HG02981 (cell line): ENCODE measurements at regions not wholly inside any gene's neighbourhood (a gene's known extent, or its start where the extent isn't known, plus 50 kb on each side); places are given as distances from the start of the nearest gene placed in this dataset.
A peak's percentile ranks its signal among the peaks of the same experiment; 100 is the strongest.
"Not testable (repeated sequence)": the region's sequence is repeated elsewhere in the genome, so short reads cannot be mapped to it uniquely, and the experiment has no call there.

Source experiments
- ATAC-seq: cut with Tn5 transposase; IDR thresholded peaks from one replicate; pipeline ENCODE4 v1.9.1; 2021; ENCODE audit warnings: mild to moderate bottlenecking, moderate library complexity; ENCODE audit not compliant: unreplicated experiment

- ATAC-seq: peak; percentile 67
Observed at GRCh38 chr10:80855348-80855971, 317.8 kb downstream of the SH2D4B start.

GRCh38 chr10:80856186-80856585 lies 318.5 kb downstream of the SH2D4B start:
- ATAC-seq: no peak

GRCh38 chr10:80859279-80859678 lies 321.6 kb downstream of the SH2D4B start:
- not testable (repeated sequence) for ATAC-seq

GRCh38 chr10:80860719-80861118 lies 323.0 kb downstream of the SH2D4B start:
- ATAC-seq: no peak

- no peak for ATAC-seq
Observed at GRCh38 chr10:80861882-80862281, 324.2 kb downstream of the SH2D4B start.

- peak; percentile 79 for ATAC-seq
Observed at GRCh38 chr10:80870282-80870681, 332.6 kb downstream of the SH2D4B start.

GRCh38 chr10:80871083-80871482 lies 333.4 kb downstream of the SH2D4B start:
- peak; percentile 64 for ATAC-seq

GRCh38 chr10:80878330-80878729 lies 340.6 kb downstream of the SH2D4B start:
- ATAC-seq: no peak

- no peak for ATAC-seq
Observed at GRCh38 chr10:80890146-80890545, 352.4 kb downstream of the SH2D4B start.

- ATAC-seq: no peak
Observed at GRCh38 chr10:80893256-80893655, 355.6 kb downstream of the SH2D4B start.

GRCh38 chr10:80894311-80894791 lies 356.6 kb downstream of the SH2D4B start:
- no peak for ATAC-seq

GRCh38 chr10:80894797-80895467 lies 357.2 kb downstream of the SH2D4B start:
- ATAC-seq: no peak

- ATAC-seq: no peak
Observed at GRCh38 chr10:80896076-80896475, 358.4 kb downstream of the SH2D4B start.

GRCh38 chr10:80896959-80897358 lies 359.3 kb downstream of the SH2D4B start:
- no peak for ATAC-seq

- no peak for ATAC-seq
Observed at GRCh38 chr10:80900661-80901060, 363.0 kb downstream of the SH2D4B start.

- ATAC-seq: no peak
Observed at GRCh38 chr10:80908611-80909010, 370.9 kb downstream of the SH2D4B start.

GRCh38 chr10:80909254-80909653 lies 371.6 kb downstream of the SH2D4B start:
- no peak for ATAC-seq

GRCh38 chr10:80917636-80918035 lies 379.9 kb downstream of the SH2D4B start:
- no peak for ATAC-seq

GRCh38 chr10:80921032-80921431 lies 383.3 kb downstream of the SH2D4B start:
- no peak for ATAC-seq

- peak; percentile 57 for ATAC-seq
Observed at GRCh38 chr10:80924063-80924952, 386.6 kb downstream of the SH2D4B start.

- no peak for ATAC-seq
Observed at GRCh38 chr10:80927419-80928078, 389.8 kb downstream of the SH2D4B start.
